ENCODE measurements at regions not wholly inside any gene's neighbourhood (a gene's known extent, or its start where the extent isn't known, plus 50 kb on each side); places are given as distances from the start of the nearest gene placed in this dataset.

- TF ChIP-seq CTCF (IDR thresholded peaks at IDR 0.05): no peak
- TF ChIP-seq POLR2A (IDR thresholded peaks at IDR 0.05): no peak
- no peak for TF ChIP-seq POLR2AphosphoS5 (IDR thresholded peaks at IDR 0.05)
These were observed 320.5 kb upstream of the UMPS start for GRCh38 chr3:124409650-124410275.

Measured in stomach (tissue), 4 donors.